HCT116 (cell line): ENCODE measurements at regions not wholly inside any gene's neighbourhood (a gene's known extent, or its start where the extent isn't known, plus 50 kb on each side); places are given as distances from the start of the nearest gene placed in this dataset.

ENCODE experiments used
- ATAC-seq: fragments of 200-7000 bp; cut with Tn5 transposase; 2 replicates; pipeline ENCODE4 v1.9.1; 2020; ENCODE audit warnings: mild to moderate bottlenecking, moderate library complexity
- BruUV-seq: library from RNA; stranded (reverse); fragments of 400-500 nt; replicated peaks from 2 replicates; lab custom pipeline; 2021; lab: Mats Ljungman, UMichigan
- CTCF ChIA-PET: fragments of 300-600 bp; sonication (Branson Sonifier 250); formaldehyde crosslinking; loops from one replicate; lab custom pipeline; 2021; ENCODE audit warnings: antibody characterized with exemption; lab: Charles Lee
- POLR2A ChIA-PET: fragments of 300-600, 350-600 bp; sonication (Branson Sonifier 250); formaldehyde crosslinking; loops from one replicate; lab custom pipeline; 2021; ENCODE audit warnings: antibody characterized with exemption; lab: Charles Lee
- RAD21 ChIA-PET, 2 experiments: fragments of 300-600 bp; sonication (Branson Sonifier 250); formaldehyde crosslinking; loops; one replicate each; lab custom pipeline; 2023; ENCODE audit warnings: low total read pairs in 2 of 2; ENCODE audit not compliant: uncharacterized antibody in 2 of 2, unreplicated experiment in 2 of 2, low non-redundant PET in 1 of 2; lab: Charles Lee
- DNase-seq: peaks from one replicate; pipeline ENCODE4 v3.0.0-alpha.2; 2010; ENCODE audit warnings: low read depth, low spot score
- H2AFZ ChIP-seq: fragments of 200-600 bp; shearing (Covaris generic), sonication (generic); 2 replicates; pipeline ENCODE4 v1.6.1; 2017; ENCODE audit warnings: low read depth, mixed run types, mixed read lengths, antibody characterized with exemption, low read length; ENCODE audit not compliant: poor library complexity, severe bottlenecking
- H3K27ac ChIP-seq: 2 replicates; pipeline ENCODE4 v1.5.1; 2012; ENCODE audit warnings: low read depth, low read length
- H3K27me3 ChIP-seq: fragments of 200-600 bp; sonication (generic); 2 replicates; pipeline ENCODE4 v1.6.1; 2016; ENCODE audit warnings: mixed run types, low read length, mixed read lengths; ENCODE audit not compliant: insufficient read depth
- H3K36me3 ChIP-seq, 2 experiments: fragments of 200-500 bp in 1 of 2; fragments of 200-600 bp in 1 of 2; sonication (Bioruptor generic) in 1 of 2; sonication (generic) in 1 of 2; 2 replicates each; pipeline versions ENCODE4 v1.5.1 to v1.6.1; 2014 to 2016; ENCODE audit warnings: low read length in 2 of 2, inconsistent platforms in 1 of 2, mixed read lengths in 1 of 2, mixed run types in 1 of 2; ENCODE audit not compliant: insufficient read depth in 2 of 2, control insufficient read depth in 1 of 2
- H3K4me1 ChIP-seq, 2 experiments: fragments of 200-600 bp in 1 of 2; sonication (generic) in 1 of 2; 2 replicates each; pipeline versions ENCODE4 v1.5.1 to v1.6.1; 2012 to 2017; ENCODE audit warnings: low read length in 2 of 2, inconsistent platforms in 1 of 2, mild to moderate bottlenecking in 1 of 2, mixed read lengths in 1 of 2, mixed run types in 1 of 2, moderate library complexity in 1 of 2; ENCODE audit not compliant: insufficient read depth in 2 of 2, control insufficient read depth in 1 of 2
- H3K4me2 ChIP-seq: fragments of 200-600 bp; sonication (generic); 2 replicates; pipeline ENCODE4 v1.6.1; 2017; ENCODE audit warnings: mixed run types, low read length, mixed read lengths
- H3K4me3 ChIP-seq, 2 experiments: fragments of 200-600 bp in 1 of 2; sonication (generic) in 1 of 2; replicated peaks in 1 of 2; 2 replicates each; pipeline ENCODE4 v1.5.1; 2011 to 2016; ENCODE audit warnings: low read length in 2 of 2, control low read depth in 1 of 2, low read depth in 1 of 2, mild to moderate bottlenecking in 1 of 2, mixed read lengths in 1 of 2, mixed run types in 1 of 2
- H3K79me2 ChIP-seq: fragments of 200-600 bp; sonication (generic); 2 replicates; pipeline ENCODE4 v1.6.1; 2017; ENCODE audit warnings: mild to moderate bottlenecking, mixed run types, low read length, moderate library complexity, mixed read lengths; ENCODE audit not compliant: insufficient read depth
- H3K9ac ChIP-seq: fragments of 200-600 bp; sonication (generic); 2 replicates; pipeline ENCODE4 v1.6.1; 2016; ENCODE audit warnings: low read length, mixed read lengths
- H3K9me2 ChIP-seq: fragments of 200-600 bp; sonication (generic), shearing (Covaris generic); 2 replicates; pipeline ENCODE4 v1.6.1; 2017; ENCODE audit warnings: mixed run types, mild to moderate bottlenecking, moderate library complexity; ENCODE audit not compliant: insufficient read depth
- H3K9me3 ChIP-seq, 2 experiments: fragments of 200-500 bp in 1 of 2; fragments of 200-600 bp in 1 of 2; sonication (Bioruptor generic) in 1 of 2; sonication (generic) in 1 of 2; 2 replicates each; pipeline ENCODE4 v1.6.1; 2014 to 2017; ENCODE audit warnings: low read length in 2 of 2, mixed read lengths in 2 of 2, inconsistent platforms in 1 of 2, low read depth in 1 of 2, mild to moderate bottlenecking in 1 of 2, mixed run types in 1 of 2, moderate library complexity in 1 of 2; ENCODE audit not compliant: control insufficient read depth in 1 of 2, insufficient read depth in 1 of 2
- H4K20me1 ChIP-seq: fragments of 200-600 bp; sonication (generic), shearing (Covaris generic); 2 replicates; pipeline ENCODE4 v1.6.1; 2017; ENCODE audit warnings: mixed run types, mild to moderate bottlenecking, moderate library complexity; ENCODE audit not compliant: insufficient read depth
- CEBPB ChIP-seq: IDR thresholded peaks from 2 replicates; pipeline ENCODE4 v1.6.1; 2012; ENCODE audit warnings: low read depth
- EGR1 ChIP-seq: IDR thresholded peaks from 2 replicates; pipeline ENCODE4 v1.6.1; 2012; ENCODE audit warnings: low read depth
- ELF1 ChIP-seq: IDR thresholded peaks from 2 replicates; pipeline ENCODE4 v1.6.1; 2012; ENCODE audit warnings: low read depth, borderline replicate concordance
- EZH2phosphoT487 ChIP-seq: fragments of 200-600 bp; IDR thresholded peaks from 2 replicates; pipeline ENCODE4 v1.6.1; 2018; ENCODE audit warnings: antibody characterized with exemption, borderline replicate concordance
- JUND ChIP-seq: IDR thresholded peaks from 2 replicates; pipeline ENCODE4 v1.6.1; 2012
- POLR2AphosphoS5 ChIP-seq: IDR thresholded peaks from 2 replicates; pipeline ENCODE4 v1.6.1; 2011; ENCODE audit warnings: mild to moderate bottlenecking, low read depth, low read length, moderate library complexity
- RAD21 ChIP-seq: IDR thresholded peaks from 2 replicates; pipeline ENCODE4 v1.6.1; 2012; ENCODE audit warnings: low read depth, mild to moderate bottlenecking
- SRF ChIP-seq: IDR thresholded peaks from 2 replicates; pipeline ENCODE4 v1.6.1; 2012; ENCODE audit warnings: low read depth
- TCF7L2 ChIP-seq: IDR thresholded peaks from 2 replicates; pipeline ENCODE4 v1.7.0; 2011; ENCODE audit warnings: borderline replicate concordance, inconsistent platforms; ENCODE audit not compliant: insufficient read depth, insufficient read length; ENCODE audit errors: extremely low read depth
- YY1 ChIP-seq: IDR thresholded peaks from 2 replicates; pipeline ENCODE4 v1.6.1; 2011; ENCODE audit warnings: low read length, low read depth, moderate library complexity, mild to moderate bottlenecking; ENCODE audit not compliant: insufficient replicate concordance; ENCODE audit errors: extremely low read depth
- ZFX ChIP-seq: fragments of 450-650 bp; IDR thresholded peaks from 2 replicates; pipeline ENCODE4 v1.6.1; 2017
- ZNF274 ChIP-seq: fragments of 200-500 bp; sonication (Bioruptor generic); IDR thresholded peaks from 2 replicates; pipeline ENCODE4 v1.6.1; 2014; ENCODE audit warnings: mild to moderate bottlenecking, low read depth, low read length, inconsistent platforms
- intact Hi-C: fragments of 100-400 bp; cut with micrococcal nuclease; formaldehyde crosslinking; loops from 2 replicates; pipeline ENCODE4 v1.10.0; 2022
- TF ChIP-seq, protein P1 (sequence below): IDR thresholded peaks from 2 replicates; pipeline ENCODE4 v1.6.1; 2012
- TF ChIP-seq, protein P2 (sequence below): IDR thresholded peaks from 2 replicates; pipeline ENCODE4 v1.6.1; 2012; ENCODE audit warnings: low read depth
- TF ChIP-seq, protein P3 (sequence below): IDR thresholded peaks from 2 replicates; pipeline ENCODE4 v1.6.1; 2012
- TF ChIP-seq, protein P4 (sequence below): IDR thresholded peaks from 2 replicates; pipeline ENCODE4 v1.6.1; 2011; ENCODE audit warnings: mild to moderate bottlenecking, low read length, moderate library complexity; ENCODE audit not compliant: insufficient replicate concordance; ENCODE audit errors: extremely low read depth

DNA sequence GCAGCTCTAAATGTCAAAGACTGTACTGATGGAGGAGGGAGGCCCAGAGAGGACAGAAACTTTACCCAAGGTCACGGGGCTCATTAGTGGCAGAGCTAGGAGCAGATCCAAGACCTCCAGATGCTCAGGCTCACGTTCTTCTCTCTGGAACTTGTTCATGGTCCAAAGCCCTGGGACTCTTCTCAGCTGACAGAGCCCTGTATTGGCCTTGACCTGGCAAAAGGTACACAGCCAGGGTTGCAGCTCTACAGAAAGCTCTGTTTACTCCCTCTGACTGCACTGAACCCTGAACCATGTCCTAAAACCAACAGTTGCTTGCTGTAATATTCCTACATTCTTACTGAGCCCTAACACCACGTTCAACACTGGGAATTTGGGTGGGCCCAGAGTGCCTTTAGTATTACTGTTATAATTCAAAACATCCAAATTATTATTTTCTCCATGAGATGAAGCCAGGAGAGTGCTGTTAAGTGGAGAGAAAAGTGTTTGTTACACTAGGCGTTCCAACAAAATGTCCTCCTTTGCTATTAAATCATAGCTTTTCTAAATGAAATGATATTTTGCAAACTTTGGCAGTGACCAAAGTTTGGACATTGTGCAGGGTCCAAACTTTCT, 602.4 kb upstream of the CLINT1 start:
- Histone ChIP-seq H3K4me1 (no peaks in the 10 kb centered on the region), H3K36me3 (no peaks in the 10 kb centered on the region), H3K9me2 (no peaks in the 10 kb centered on the region), H3K9ac (no peak overlapping the region), H3K27me3 (no peaks in the 10 kb centered on the region), H4K20me1 (no peaks in the 10 kb centered on the region), H3K4me2 (no peak overlapping the region), H3K4me3 (no peak overlapping the region), H3K9me3 (no peaks in the 10 kb centered on the region), H2AFZ (no peak overlapping the region), H3K79me2 (no peaks in the 10 kb centered on the region), H3K27ac (no peak overlapping the region)
- ChIA-PET CTCF (no interaction called here), RAD21 (no interaction called here), POLR2A (no interaction called here)
- ATAC-seq (no peak), DNase-seq (no peak)
- BruUV-seq: no TSS peak
- intact Hi-C loops: no loop called here
- TF ChIP-seq CEBPB (no peak), ZNF274 (no peak), ZFX (no peak), POLR2AphosphoS5 (no peak), JUND (no peak), ELF1 (no peak), TCF7L2 (no peak), EZH2phosphoT487 (no peak), SRF (no peak), RAD21 (no peak), EGR1 (no peak), YY1 (no peak)
- TF ChIP-seq, protein P1, sequence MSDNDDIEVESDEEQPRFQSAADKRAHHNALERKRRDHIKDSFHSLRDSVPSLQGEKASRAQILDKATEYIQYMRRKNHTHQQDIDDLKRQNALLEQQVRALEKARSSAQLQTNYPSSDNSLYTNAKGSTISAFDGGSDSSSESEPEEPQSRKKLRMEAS: no peak
- TF ChIP-seq, protein P2, sequence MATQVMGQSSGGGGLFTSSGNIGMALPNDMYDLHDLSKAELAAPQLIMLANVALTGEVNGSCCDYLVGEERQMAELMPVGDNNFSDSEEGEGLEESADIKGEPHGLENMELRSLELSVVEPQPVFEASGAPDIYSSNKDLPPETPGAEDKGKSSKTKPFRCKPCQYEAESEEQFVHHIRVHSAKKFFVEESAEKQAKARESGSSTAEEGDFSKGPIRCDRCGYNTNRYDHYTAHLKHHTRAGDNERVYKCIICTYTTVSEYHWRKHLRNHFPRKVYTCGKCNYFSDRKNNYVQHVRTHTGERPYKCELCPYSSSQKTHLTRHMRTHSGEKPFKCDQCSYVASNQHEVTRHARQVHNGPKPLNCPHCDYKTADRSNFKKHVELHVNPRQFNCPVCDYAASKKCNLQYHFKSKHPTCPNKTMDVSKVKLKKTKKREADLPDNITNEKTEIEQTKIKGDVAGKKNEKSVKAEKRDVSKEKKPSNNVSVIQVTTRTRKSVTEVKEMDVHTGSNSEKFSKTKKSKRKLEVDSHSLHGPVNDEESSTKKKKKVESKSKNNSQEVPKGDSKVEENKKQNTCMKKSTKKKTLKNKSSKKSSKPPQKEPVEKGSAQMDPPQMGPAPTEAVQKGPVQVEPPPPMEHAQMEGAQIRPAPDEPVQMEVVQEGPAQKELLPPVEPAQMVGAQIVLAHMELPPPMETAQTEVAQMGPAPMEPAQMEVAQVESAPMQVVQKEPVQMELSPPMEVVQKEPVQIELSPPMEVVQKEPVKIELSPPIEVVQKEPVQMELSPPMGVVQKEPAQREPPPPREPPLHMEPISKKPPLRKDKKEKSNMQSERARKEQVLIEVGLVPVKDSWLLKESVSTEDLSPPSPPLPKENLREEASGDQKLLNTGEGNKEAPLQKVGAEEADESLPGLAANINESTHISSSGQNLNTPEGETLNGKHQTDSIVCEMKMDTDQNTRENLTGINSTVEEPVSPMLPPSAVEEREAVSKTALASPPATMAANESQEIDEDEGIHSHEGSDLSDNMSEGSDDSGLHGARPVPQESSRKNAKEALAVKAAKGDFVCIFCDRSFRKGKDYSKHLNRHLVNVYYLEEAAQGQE: no peak
- TF ChIP-seq, protein P3, sequence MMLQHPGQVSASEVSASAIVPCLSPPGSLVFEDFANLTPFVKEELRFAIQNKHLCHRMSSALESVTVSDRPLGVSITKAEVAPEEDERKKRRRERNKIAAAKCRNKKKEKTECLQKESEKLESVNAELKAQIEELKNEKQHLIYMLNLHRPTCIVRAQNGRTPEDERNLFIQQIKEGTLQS: no peak
- TF ChIP-seq, protein P4, sequence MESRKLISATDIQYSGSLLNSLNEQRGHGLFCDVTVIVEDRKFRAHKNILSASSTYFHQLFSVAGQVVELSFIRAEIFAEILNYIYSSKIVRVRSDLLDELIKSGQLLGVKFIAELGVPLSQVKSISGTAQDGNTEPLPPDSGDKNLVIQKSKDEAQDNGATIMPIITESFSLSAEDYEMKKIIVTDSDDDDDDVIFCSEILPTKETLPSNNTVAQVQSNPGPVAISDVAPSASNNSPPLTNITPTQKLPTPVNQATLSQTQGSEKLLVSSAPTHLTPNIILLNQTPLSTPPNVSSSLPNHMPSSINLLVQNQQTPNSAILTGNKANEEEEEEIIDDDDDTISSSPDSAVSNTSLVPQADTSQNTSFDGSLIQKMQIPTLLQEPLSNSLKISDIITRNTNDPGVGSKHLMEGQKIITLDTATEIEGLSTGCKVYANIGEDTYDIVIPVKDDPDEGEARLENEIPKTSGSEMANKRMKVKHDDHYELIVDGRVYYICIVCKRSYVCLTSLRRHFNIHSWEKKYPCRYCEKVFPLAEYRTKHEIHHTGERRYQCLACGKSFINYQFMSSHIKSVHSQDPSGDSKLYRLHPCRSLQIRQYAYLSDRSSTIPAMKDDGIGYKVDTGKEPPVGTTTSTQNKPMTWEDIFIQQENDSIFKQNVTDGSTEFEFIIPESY: no peak
